ENCODE measurements at regions not wholly inside any gene's neighbourhood (a gene's known extent, or its start where the extent isn't known, plus 50 kb on each side); places are given as distances from the start of the nearest gene placed in this dataset.
A peak's percentile ranks its signal among the peaks of the same experiment; 100 is the strongest.
"Not testable (repeated sequence)": the region's sequence is repeated elsewhere in the genome, so short reads cannot be mapped to it uniquely, and the experiment has no call there.

- Histone ChIP-seq H3K9me3 (ENCODE audit: low read length) (no peaks in the 10 kb centered on the region), H3K79me2 (ENCODE audit: insufficient read depth, low read depth, low read length) (no peaks in the 10 kb centered on the region), H3K4me3 (ENCODE audit: low read depth, low read length, poor library complexity, severe bottlenecking) (no peak overlapping the region), H3K27ac (ENCODE audit: low read depth, low read length, poor library complexity, severe bottlenecking) (no peak overlapping the region), H4K20me1 (ENCODE audit: insufficient read depth, low read length) (no peaks in the 10 kb centered on the region), H2AFZ (ENCODE audit: low read length) (no peak overlapping the region), H3K36me3 (ENCODE audit: insufficient read depth, low read length) (no peaks in the 10 kb centered on the region), H3K4me1 (ENCODE audit: insufficient read depth, low read length, poor library complexity, severe bottlenecking) (peaks cover 47% of the 10 kb centered on the region), H3K9me2 (ENCODE audit: insufficient read depth, low read length) (no peaks in the 10 kb centered on the region), H3K4me2 (ENCODE audit: low read length) (no peak overlapping the region)
- DNase-seq (ENCODE audit: low spot score), result no peak
- no peak for TF ChIP-seq EZH2phosphoT487 (IDR thresholded peaks at IDR 0.05; ENCODE audit: borderline replicate concordance, low read depth, low read length)
- no peak for TF ChIP-seq CTCF (conservative IDR thresholded peaks at IDR 0.05; ENCODE audit: low read length)
- POLR2A ChIA-PET, result interaction anchor here (1.3 kb wide), 1 partner anchor 12 kb away, joined by 5 read pairs; no protein-coding TSS in a partner anchor
- CTCF ChIA-PET (ENCODE audit: unreplicated experiment), result no interaction called here
- intact Hi-C loops (cut with micrococcal nuclease; ENCODE audit: unreplicated experiment), result no loop called here
- no TSS peak for BruUV-seq (replicated peaks)
These were observed 71.0 kb downstream of the EDN1 start for GRCh38 chr6:12361042-12361765.

- H3K27ac ChIP-seq (ENCODE audit: low read depth, low read length, poor library complexity, severe bottlenecking); DNase-seq (ENCODE audit: low spot score); H4K20me1 ChIP-seq (ENCODE audit: insufficient read depth, low read length); H2AFZ ChIP-seq (ENCODE audit: low read length); H3K36me3 ChIP-seq (ENCODE audit: insufficient read depth, low read length); BruUV-seq (replicated peaks); CTCF ChIA-PET (ENCODE audit: unreplicated experiment); H3K4me2 ChIP-seq (ENCODE audit: low read length); H3K79me2 ChIP-seq (ENCODE audit: insufficient read depth, low read depth, low read length); intact Hi-C loops (cut with micrococcal nuclease; ENCODE audit: unreplicated experiment); H3K4me3 ChIP-seq (ENCODE audit: low read depth, low read length, poor library complexity, severe bottlenecking); H3K9me2 ChIP-seq (ENCODE audit: insufficient read depth, low read length); H3K9me3 ChIP-seq (ENCODE audit: low read length): not testable (repeated sequence)
- peaks cover 26% of the 10 kb centered on the region for H3K4me1 ChIP-seq (ENCODE audit: insufficient read depth, low read length, poor library complexity, severe bottlenecking)
- POLR2A ChIA-PET, result interaction anchor here (0.6 to 1.6 kb wide), 4 partner anchors 8 to 145 kb away, joined by 3 to 4 read pairs (median 3); no protein-coding TSS in a partner anchor
These were observed 73.1 kb downstream of the EDN1 start for GRCh38 chr6:12363277-12363650.

GRCh38 chr6:12363651-12364381, 73.7 kb downstream of the EDN1 start:
- CTCF ChIA-PET (ENCODE audit: unreplicated experiment), result no interaction called here
- POLR2A ChIA-PET, result interaction anchor here (0.6 to 1.6 kb wide), 5 partner anchors 8 to 146 kb away, joined by 3 to 4 read pairs (median 3); no protein-coding TSS in a partner anchor
- no peaks in the 10 kb centered on the region for H3K36me3 ChIP-seq (ENCODE audit: insufficient read depth, low read length)
- peaks cover 22% of the 10 kb centered on the region for H3K4me1 ChIP-seq (ENCODE audit: insufficient read depth, low read length, poor library complexity, severe bottlenecking)
- H4K20me1 ChIP-seq (ENCODE audit: insufficient read depth, low read length), result no peaks in the 10 kb centered on the region
- intact Hi-C loops (cut with micrococcal nuclease; ENCODE audit: unreplicated experiment), result no loop called here
- TF ChIP-seq CTCF (conservative IDR thresholded peaks at IDR 0.05; ENCODE audit: low read length) (no peak), EZH2phosphoT487 (IDR thresholded peaks at IDR 0.05; ENCODE audit: borderline replicate concordance, low read depth, low read length) (no peak)
- H3K9me3 ChIP-seq (ENCODE audit: low read length), result no peaks in the 10 kb centered on the region
- no peak overlapping the region for H2AFZ ChIP-seq (ENCODE audit: low read length)
- H3K4me2 ChIP-seq (ENCODE audit: low read length), result no peak overlapping the region
- no peaks in the 10 kb centered on the region for H3K9me2 ChIP-seq (ENCODE audit: insufficient read depth, low read length)
- no peak overlapping the region for H3K4me3 ChIP-seq (ENCODE audit: low read depth, low read length, poor library complexity, severe bottlenecking)
- peak; percentile 24 for DNase-seq (ENCODE audit: low spot score)
- BruUV-seq (replicated peaks), result no TSS peak
- no peak overlapping the region for H3K27ac ChIP-seq (ENCODE audit: low read depth, low read length, poor library complexity, severe bottlenecking)
- no peaks in the 10 kb centered on the region for H3K79me2 ChIP-seq (ENCODE audit: insufficient read depth, low read depth, low read length)

Data from OCI-LY7 (cell line).